H1 (cell line): ENCODE measurements at regions not wholly inside any gene's neighbourhood (a gene's known extent, or its start where the extent isn't known, plus 50 kb on each side); places are given as distances from the start of the nearest gene placed in this dataset.

Experiments used
- SAP30 ChIP-seq: fragments of 300-600 bp; sonication (generic); IDR thresholded peaks from 2 replicates; pipeline ENCODE4 v1.7.1; 2012; ENCODE audit warnings: low read length, moderate library complexity, mild to moderate bottlenecking, inconsistent platforms; ENCODE audit not compliant: insufficient read depth, insufficient replicate concordance

DNA sequence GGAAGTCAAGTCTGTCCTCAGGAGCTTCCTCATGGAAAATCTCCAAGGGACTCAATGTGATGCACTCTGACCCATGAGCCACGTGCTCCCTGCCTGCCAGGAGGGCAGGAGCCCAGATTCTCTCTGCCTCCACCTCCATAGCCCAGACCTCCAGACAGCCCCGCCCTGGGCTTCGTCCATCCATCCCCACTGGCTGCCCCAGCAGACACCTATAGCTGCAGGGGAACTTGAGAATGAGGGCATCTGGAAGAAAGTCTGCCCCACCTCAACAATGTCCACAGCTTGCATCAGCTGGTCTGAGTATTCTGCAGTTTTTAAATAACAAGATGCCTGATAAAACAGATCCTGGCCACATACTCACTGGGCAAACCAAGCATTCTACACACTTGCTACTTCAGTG lies 418.8 kb upstream of the SMIM21 start (continued):
- TF ChIP-seq SAP30 = no peak
